K562 (cell line): ENCODE measurements at regions not wholly inside any gene's neighbourhood (a gene's known extent, or its start where the extent isn't known, plus 50 kb on each side); places are given as distances from the start of the nearest gene placed in this dataset.

Experiments
- CTCF ChIP-seq, 3 experiments: IDR thresholded peaks in 2 of 3; conservative IDR thresholded peaks in 1 of 3; 2 replicates each; pipeline ENCODE4 v1.5.1; 2011 to 2012; ENCODE audit warnings: low read length in 3 of 3, mild to moderate bottlenecking in 3 of 3, control low read depth in 2 of 3, improper control_type of control experiment in 1 of 3, inconsistent platforms in 1 of 3, low read depth in 1 of 3, mixed read lengths in 1 of 3, moderate library complexity in 1 of 3; ENCODE audit not compliant: insufficient read depth in 2 of 3
- HNRNPUL1 ChIP-seq: fragments of 200-400 bp; formaldehyde crosslinking; IDR thresholded peaks from 2 replicates; pipeline ENCODE4 v1.6.1; 2017; ENCODE audit warnings: low read length
- PATZ1 ChIP-seq: fragments of 250-450 bp; sonication (Bioruptor Pico); IDR thresholded peaks from 2 replicates; pipeline ENCODE4 v1.5.0; 2020; ENCODE audit warnings: mild to moderate bottlenecking, borderline replicate concordance
- ZBTB34 ChIP-seq: fragments of 250-450 bp; sonication (Bioruptor Pico); IDR thresholded peaks from 2 replicates; pipeline ENCODE4 v1.8.0; 2021; ENCODE audit warnings: mild to moderate bottlenecking, moderate library complexity
- ZNF561 ChIP-seq: fragments of 450-650 bp; formaldehyde crosslinking; conservative IDR thresholded peaks from 2 replicates; pipeline ENCODE4 v1.4.0; 2020; ENCODE audit warnings: mild to moderate bottlenecking, moderate library complexity

- TF ChIP-seq PATZ1 (CRISPR knock-in tag) = no peak
- no peak for TF ChIP-seq HNRNPUL1
- TF ChIP-seq ZNF561 (CRISPR knock-in tag) = no peak
- no peak for TF ChIP-seq CTCF (IDR thresholded peaks at IDR 0.05 in 2 of 3, conservative IDR thresholded peaks at IDR 0.05 in 1 of 3; ENCODE audit: insufficient read depth in 2 of 3, low read depth in 1 of 3, low read length in 3 of 3)
- TF ChIP-seq ZBTB34 (CRISPR knock-in tag) = no peak
These were observed 245.0 kb upstream of the ACTBL2 start for GRCh38 chr5:57727591-57727990.
